Spleen (tissue), 11 donors: ENCODE measurements at regions not wholly inside any gene's neighbourhood (a gene's known extent, or its start where the extent isn't known, plus 50 kb on each side); places are given as distances from the start of the nearest gene placed in this dataset.

Experiments used
- DNase-seq: peaks from one replicate; pipeline ENCODE4 v3.0.0-alpha.2; 2020
- H3K27ac ChIP-seq, 8 donors: fragments of 200-600 bp; sonication (generic) in 7 of 8; 1 replicate in 4 of 8; 2 replicates in 4 of 8; pipeline versions ENCODE4 v1.5.0 to v1.8.0; 2016 to 2021; ENCODE audit warnings: inconsistent platforms in 4 of 8, mild to moderate bottlenecking in 4 of 8, moderate library complexity in 1 of 8
- H3K27me3 ChIP-seq, 7 donors: fragments of 200-600 bp; sonication (generic) in 6 of 7; replicated peaks in 1 of 7; 1 replicate in 4 of 7; 2 replicates in 3 of 7; pipeline versions ENCODE4 v1.5.0 to v1.8.0; 2016 to 2021; ENCODE audit warnings: inconsistent platforms in 3 of 7, mild to moderate bottlenecking in 1 of 7
- H3K36me3 ChIP-seq, 6 donors: fragments of 200-600 bp; sonication (generic) in 5 of 6; 1 replicate in 4 of 6; 2 replicates in 2 of 6; pipeline versions ENCODE4 v1.5.0 to v1.8.0; 2016 to 2021; ENCODE audit warnings: inconsistent platforms in 2 of 6
- H3K4me1 ChIP-seq, 6 donors: fragments of 200-600 bp; sonication (generic) in 5 of 6; 1 replicate in 3 of 6; 2 replicates in 3 of 6; pipeline versions ENCODE4 v1.5.0 to v1.8.0; 2016 to 2021; ENCODE audit warnings: inconsistent platforms in 3 of 6
- H3K4me3 ChIP-seq, 8 donors: fragments of 200-600 bp; sonication (generic) in 7 of 8; 1 replicate in 4 of 8; 2 replicates in 4 of 8; pipeline versions ENCODE4 v1.5.0 to v1.8.0; 2016 to 2021; ENCODE audit warnings: inconsistent platforms in 4 of 8, mild to moderate bottlenecking in 4 of 8, moderate library complexity in 2 of 8
- H3K9me3 ChIP-seq, 8 donors: fragments of 200-600 bp; sonication (generic) in 7 of 8; 1 replicate in 4 of 8; 2 replicates in 4 of 8; pipeline versions ENCODE4 v1.5.0 to v1.8.0; 2016 to 2021; ENCODE audit warnings: inconsistent platforms in 4 of 8
- POLR2A ChIP-seq, 3 donors: fragments of 450-650 bp; IDR thresholded peaks; one replicate each; pipeline ENCODE4 v1.5.1; 2017; ENCODE audit warnings: antibody characterized with exemption in 3 of 3, mild to moderate bottlenecking in 1 of 3
- POLR2AphosphoS5 ChIP-seq, 3 donors: sonication (generic); formaldehyde crosslinking; IDR thresholded peaks; one replicate each; pipeline ENCODE4 v1.5.1; 2017; ENCODE audit warnings: antibody characterized with exemption in 3 of 3
- WGBS, 5 donors: extraction: QIAGEN DNeasy Blood & Tissue Kit in 3 of 5; methylation state at CpG; one replicate each; pipeline versions ENCODE4 v1.1.5 to v1.1.7; 2013 to 2018; 5-methylcytosine and 5-hydroxymethylcytosine counted together
- intact Hi-C: fragments of 100-400 bp; cut with DNase I; formaldehyde crosslinking; loops from one replicate; pipeline ENCODE4 v1.15.0; 2023; ENCODE audit warnings: low total_unique reads
- TF ChIP-seq, protein P1 (sequence below), 11 experiments: fragments of 200-600 bp in 7 of 11; fragments of 450-650 bp in 4 of 11; sonication (generic) in 4 of 11; IDR thresholded peaks in 8 of 11; conservative IDR thresholded peaks in 3 of 11; 1 replicate in 7 of 11; 2 replicates in 4 of 11; pipeline versions ENCODE4 v1.4.0 to v1.8.0; 2016 to 2021; ENCODE audit warnings: antibody characterized with exemption in 11 of 11, inconsistent platforms in 4 of 11, mild to moderate bottlenecking in 1 of 11
- donor health status: healthy with polysubstance abuse.
- donor health status: DM: no; HTN: no; CAD: no; lungs with moderate emphysema.
- donor health status: DM: no; HTN: no; CAD: no.
- donor health status: Bipolar disorder and iron deficiency.
- donor health status: healthy.
- donor health status: DM: no; HTN: no; CAD: no.
- donor health status: DM: yes; HTN: yes; CAD: no.

DNA sequence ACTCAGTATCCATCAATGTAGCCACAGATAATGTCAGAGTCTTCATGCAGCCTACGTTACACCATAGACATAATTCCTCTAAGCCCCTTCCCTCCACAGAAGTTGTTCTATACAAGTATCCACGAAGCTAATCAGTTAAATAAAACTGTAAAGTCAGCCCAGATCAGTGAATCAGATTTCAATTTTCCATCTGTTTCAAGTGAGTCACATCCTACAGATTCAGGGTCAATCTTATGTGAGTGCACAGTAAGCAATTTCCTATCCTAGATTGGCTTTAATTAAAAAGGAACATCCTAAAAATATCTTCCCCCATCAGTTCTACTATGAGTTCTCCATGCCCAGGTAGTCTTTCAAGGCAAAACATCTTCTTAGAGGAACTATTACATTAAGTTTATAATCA, 402.5 kb downstream of the EFNA5 start:
- no peaks in the 10 kb centered on the region for H3K36me3 ChIP-seq
- intact Hi-C loops = no loop called here
- 53 to 77% (median 67%) methylated on average over 2 of the region's 2 CpGs for WGBS, 5 donors
- no peaks in the 10 kb centered on the region for H3K4me1 ChIP-seq
- no peak overlapping the region for H3K27ac ChIP-seq
- no peak for TF ChIP-seq POLR2AphosphoS5 (IDR thresholded peaks at IDR 0.05)
- TF ChIP-seq, protein P1, sequence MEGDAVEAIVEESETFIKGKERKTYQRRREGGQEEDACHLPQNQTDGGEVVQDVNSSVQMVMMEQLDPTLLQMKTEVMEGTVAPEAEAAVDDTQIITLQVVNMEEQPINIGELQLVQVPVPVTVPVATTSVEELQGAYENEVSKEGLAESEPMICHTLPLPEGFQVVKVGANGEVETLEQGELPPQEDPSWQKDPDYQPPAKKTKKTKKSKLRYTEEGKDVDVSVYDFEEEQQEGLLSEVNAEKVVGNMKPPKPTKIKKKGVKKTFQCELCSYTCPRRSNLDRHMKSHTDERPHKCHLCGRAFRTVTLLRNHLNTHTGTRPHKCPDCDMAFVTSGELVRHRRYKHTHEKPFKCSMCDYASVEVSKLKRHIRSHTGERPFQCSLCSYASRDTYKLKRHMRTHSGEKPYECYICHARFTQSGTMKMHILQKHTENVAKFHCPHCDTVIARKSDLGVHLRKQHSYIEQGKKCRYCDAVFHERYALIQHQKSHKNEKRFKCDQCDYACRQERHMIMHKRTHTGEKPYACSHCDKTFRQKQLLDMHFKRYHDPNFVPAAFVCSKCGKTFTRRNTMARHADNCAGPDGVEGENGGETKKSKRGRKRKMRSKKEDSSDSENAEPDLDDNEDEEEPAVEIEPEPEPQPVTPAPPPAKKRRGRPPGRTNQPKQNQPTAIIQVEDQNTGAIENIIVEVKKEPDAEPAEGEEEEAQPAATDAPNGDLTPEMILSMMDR (IDR thresholded peaks at IDR 0.05 in 8 of 11, conservative IDR thresholded peaks at IDR 0.05 in 3 of 11) = no peak
- no peak for TF ChIP-seq POLR2A (IDR thresholded peaks at IDR 0.05)
- no peaks in the 10 kb centered on the region for H3K27me3 ChIP-seq
- no peak for DNase-seq
- H3K4me3 ChIP-seq = no peak overlapping the region
- no peaks in the 10 kb centered on the region for H3K9me3 ChIP-seq

DNA sequence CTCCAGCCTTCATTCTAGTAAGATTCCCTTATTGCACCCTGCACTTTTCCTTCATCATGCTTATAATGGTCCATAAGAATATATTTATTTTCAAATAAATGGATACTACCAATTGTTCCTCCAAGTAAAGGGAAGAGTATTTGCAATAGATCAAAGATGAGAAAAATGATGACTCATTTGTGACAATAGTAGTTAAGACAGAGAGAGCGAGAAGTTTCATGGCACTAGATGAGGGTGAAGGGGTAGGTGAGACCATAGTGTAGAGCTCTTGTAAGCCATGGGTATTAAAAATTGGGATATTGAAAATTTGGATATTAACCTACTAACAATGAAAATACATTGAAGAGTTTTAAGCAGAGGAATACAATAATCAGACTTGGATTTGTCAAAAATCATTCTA, 404.6 kb downstream of the EFNA5 start:
- intact Hi-C loops = no loop called here
- no peak overlapping the region for H3K4me3 ChIP-seq
- WGBS, 5 donors = 81 to 94% (median 84%) methylated on average over 1 of the region's 1 CpG
- H3K27ac ChIP-seq = no peak overlapping the region
- peaks cover 0 to 3% (median 0%) of the 10 kb centered on the region in 6 donors for H3K4me1 ChIP-seq
- H3K36me3 ChIP-seq = no peaks in the 10 kb centered on the region
- TF ChIP-seq POLR2A (IDR thresholded peaks at IDR 0.05) (no peak), POLR2AphosphoS5 (IDR thresholded peaks at IDR 0.05) (no peak)
- TF ChIP-seq, protein P1 (IDR thresholded peaks at IDR 0.05 in 8 of 11, conservative IDR thresholded peaks at IDR 0.05 in 3 of 11) = no peak
- no peaks in the 10 kb centered on the region for H3K27me3 ChIP-seq
- H3K9me3 ChIP-seq = peaks cover 0 to 7% (median 0%) of the 10 kb centered on the region in 8 donors
- DNase-seq = no peak

DNA sequence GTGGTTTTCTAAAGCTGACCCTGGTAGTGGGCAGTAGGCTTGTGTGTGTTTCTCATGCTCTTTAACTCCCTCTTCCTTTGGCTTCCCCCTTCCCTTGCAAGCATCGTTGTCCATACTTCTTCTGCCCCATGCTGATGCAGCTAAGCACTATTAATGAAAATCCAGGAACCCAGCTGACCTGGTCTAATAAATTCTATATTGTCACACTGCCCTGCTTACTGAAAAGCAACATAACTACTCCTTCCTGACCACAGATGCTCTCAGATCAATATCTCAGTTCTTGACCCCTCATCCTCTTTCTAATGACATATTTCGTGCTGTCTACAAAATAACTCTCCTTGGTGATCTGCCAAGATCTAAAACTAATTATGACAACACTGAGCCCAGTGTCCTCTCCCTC, 405.5 kb downstream of the EFNA5 start:
- Histone ChIP-seq H3K27ac (no peak overlapping the region), H3K27me3 (no peaks in the 10 kb centered on the region), H3K4me1 (peaks cover 0 to 3% (median 0%) of the 10 kb centered on the region in 6 donors), H3K4me3 (no peak overlapping the region), H3K36me3 (no peaks in the 10 kb centered on the region), H3K9me3 (peaks cover 0 to 11% (median 0%) of the 10 kb centered on the region in 8 donors)
- intact Hi-C loops = no loop called here
- TF ChIP-seq, protein P1 (IDR thresholded peaks at IDR 0.05 in 8 of 11, conservative IDR thresholded peaks at IDR 0.05 in 3 of 11) = no peak
- TF ChIP-seq POLR2AphosphoS5 (IDR thresholded peaks at IDR 0.05) (no peak), POLR2A (IDR thresholded peaks at IDR 0.05) (no peak)
- no peak for DNase-seq
- WGBS, 5 donors = 43 to 70% (median 51%) methylated on average over 2 of the region's 2 CpGs

DNA sequence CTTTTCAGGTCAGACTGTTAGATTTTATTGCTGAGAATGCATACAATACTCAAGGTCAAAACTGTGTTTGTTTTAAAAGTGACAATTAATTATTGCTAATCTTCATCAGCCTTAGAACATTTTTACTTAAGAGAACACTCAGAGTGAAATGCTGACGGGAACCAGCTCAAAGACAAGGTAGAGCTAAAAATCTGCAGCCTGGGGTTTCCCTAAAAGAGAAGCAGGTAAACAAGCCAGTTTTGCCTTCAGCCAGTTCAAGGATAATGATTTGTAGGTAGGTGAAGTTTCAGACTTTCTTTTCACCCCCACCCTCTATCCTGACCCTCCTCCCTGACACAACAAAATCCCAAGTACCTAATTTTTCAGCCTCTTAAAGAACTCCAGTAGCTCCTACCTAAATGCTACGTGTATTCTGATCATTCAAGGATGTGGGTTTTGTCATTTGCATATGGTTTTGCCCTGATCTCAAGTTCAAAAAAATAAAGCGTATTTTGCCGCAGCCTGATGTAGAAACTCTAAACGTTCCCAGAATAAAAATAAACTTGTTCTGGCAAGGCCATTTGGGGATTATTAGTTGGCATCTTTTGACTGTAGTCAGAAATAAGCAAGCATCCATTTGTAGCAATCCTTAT, 407.2 kb downstream of the EFNA5 start:
- intact Hi-C loops = no loop called here
- no peaks in the 10 kb centered on the region for H3K27me3 ChIP-seq
- no peak overlapping the region for H3K27ac ChIP-seq
- H3K4me3 ChIP-seq = no peak overlapping the region
- 31 to 84% (median 77%) methylated on average over 5 of the region's 5 CpGs for WGBS, 5 donors
- no peaks in the 10 kb centered on the region for H3K36me3 ChIP-seq
- DNase-seq = no peak
- peaks cover 0 to 3% (median 0%) of the 10 kb centered on the region in 6 donors for H3K4me1 ChIP-seq
- peaks cover 0 to 14% (median 0%) of the 10 kb centered on the region in 8 donors for H3K9me3 ChIP-seq
- TF ChIP-seq POLR2A (IDR thresholded peaks at IDR 0.05) (no peak), POLR2AphosphoS5 (IDR thresholded peaks at IDR 0.05) (no peak)
- TF ChIP-seq, protein P1 (IDR thresholded peaks at IDR 0.05 in 8 of 11, conservative IDR thresholded peaks at IDR 0.05 in 3 of 11) = no peak
